Osteoblast (primary cell): ENCODE measurements at regions not wholly inside any gene's neighbourhood (a gene's known extent, or its start where the extent isn't known, plus 50 kb on each side); places are given as distances from the start of the nearest gene placed in this dataset.

ENCODE experiments used
- DNase-seq: peaks from one replicate; pipeline ENCODE4 v3.0.0; 2011; ENCODE audit warnings: low spot score, mixed read lengths; ENCODE audit not compliant: insufficient read length; ENCODE audit errors: missing footprints
- H2AFZ ChIP-seq: 2 replicates; pipeline ENCODE4 v1.6.0; 2011; ENCODE audit warnings: mild to moderate bottlenecking, low read length
- H3K27ac ChIP-seq: 2 replicates; pipeline ENCODE4 v1.5.1; 2011; ENCODE audit warnings: mild to moderate bottlenecking, low read depth, low read length, moderate library complexity
- H3K27me3 ChIP-seq: 2 replicates; pipeline ENCODE4 v1.6.0; 2012; ENCODE audit warnings: mild to moderate bottlenecking, control low read depth, inconsistent platforms, low read length, moderate library complexity; ENCODE audit not compliant: insufficient read depth
- H3K36me3 ChIP-seq: 2 replicates; pipeline ENCODE4 v1.5.1; 2011; ENCODE audit warnings: mild to moderate bottlenecking, low read length, control low read depth, moderate library complexity; ENCODE audit not compliant: insufficient read depth
- H3K4me1 ChIP-seq: 2 replicates; pipeline ENCODE4 v1.5.1; 2011; ENCODE audit warnings: mild to moderate bottlenecking, low read length, control low read depth, moderate library complexity; ENCODE audit not compliant: insufficient read depth
- H3K4me2 ChIP-seq: 2 replicates; pipeline ENCODE4 v1.6.0; 2011; ENCODE audit warnings: mild to moderate bottlenecking, low read length; ENCODE audit not compliant: insufficient read depth
- H3K4me3 ChIP-seq: fragments of 200-600 bp; sonication (generic); 3 replicates; pipeline ENCODE4 v1.5.1; 2012; ENCODE audit warnings: mild to moderate bottlenecking, low read length, inconsistent platforms; ENCODE audit not compliant: insufficient read depth
- H3K79me2 ChIP-seq: 2 replicates; pipeline ENCODE4 v1.6.0; 2012; ENCODE audit warnings: mild to moderate bottlenecking, low read length, control low read depth, inconsistent platforms; ENCODE audit not compliant: insufficient read depth
- H3K9me3 ChIP-seq: 2 replicates; pipeline ENCODE4 v1.5.1; 2011; ENCODE audit warnings: low read depth, low read length, control low read depth
- H4K20me1 ChIP-seq: 2 replicates; pipeline ENCODE4 v1.6.0; 2012; ENCODE audit warnings: mild to moderate bottlenecking, low read length, control low read depth; ENCODE audit not compliant: insufficient read depth
- TF ChIP-seq, protein P1 (sequence below): IDR thresholded peaks from 2 replicates; pipeline ENCODE4 v1.5.1; 2011; ENCODE audit warnings: mild to moderate bottlenecking, low read depth, low read length, moderate library complexity; ENCODE audit errors: extremely low read depth

DNA sequence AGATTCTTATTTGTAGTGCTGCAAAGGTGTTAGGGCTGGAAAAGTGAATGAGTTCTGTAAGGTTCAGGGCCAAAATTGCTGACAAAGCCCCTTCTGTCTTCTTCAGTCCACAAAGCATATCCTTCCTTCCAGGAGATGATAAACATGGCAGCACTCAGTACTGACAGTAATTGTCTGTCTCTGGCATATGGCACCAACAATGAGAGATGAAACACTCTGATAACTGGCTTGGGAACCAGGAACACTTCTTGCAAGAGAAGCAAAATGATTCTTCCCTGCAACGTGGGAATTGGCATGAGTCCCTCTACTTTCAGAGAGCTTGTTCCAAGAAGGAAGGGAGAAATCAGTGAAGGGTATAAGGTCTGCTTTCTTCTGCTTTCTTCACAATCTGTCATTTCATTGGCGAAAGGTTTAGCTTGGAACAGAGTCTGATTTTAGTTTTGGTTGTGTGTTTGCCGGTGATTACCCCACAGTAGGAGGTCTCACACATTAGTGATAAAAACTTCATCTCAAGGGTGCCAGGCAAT, 963.3 kb downstream of the NLGN4X start:
- no peak for DNase-seq

GRCh38 chrX:5250106-5250505, 978.6 kb downstream of the NLGN4X start:
- Histone ChIP-seq H3K9me3 (no peaks in the 10 kb centered on the region), H3K4me1 (no peaks in the 10 kb centered on the region), H3K27me3 (no peaks in the 10 kb centered on the region), H3K36me3 (no peaks in the 10 kb centered on the region), H4K20me1 (no peaks in the 10 kb centered on the region), H3K4me3 (no peak overlapping the region), H3K4me2 (no peak overlapping the region), H3K79me2 (no peaks in the 10 kb centered on the region), H2AFZ (no peak overlapping the region), H3K27ac (no peak overlapping the region)
- DNase-seq = no peak
- TF ChIP-seq, protein P1, sequence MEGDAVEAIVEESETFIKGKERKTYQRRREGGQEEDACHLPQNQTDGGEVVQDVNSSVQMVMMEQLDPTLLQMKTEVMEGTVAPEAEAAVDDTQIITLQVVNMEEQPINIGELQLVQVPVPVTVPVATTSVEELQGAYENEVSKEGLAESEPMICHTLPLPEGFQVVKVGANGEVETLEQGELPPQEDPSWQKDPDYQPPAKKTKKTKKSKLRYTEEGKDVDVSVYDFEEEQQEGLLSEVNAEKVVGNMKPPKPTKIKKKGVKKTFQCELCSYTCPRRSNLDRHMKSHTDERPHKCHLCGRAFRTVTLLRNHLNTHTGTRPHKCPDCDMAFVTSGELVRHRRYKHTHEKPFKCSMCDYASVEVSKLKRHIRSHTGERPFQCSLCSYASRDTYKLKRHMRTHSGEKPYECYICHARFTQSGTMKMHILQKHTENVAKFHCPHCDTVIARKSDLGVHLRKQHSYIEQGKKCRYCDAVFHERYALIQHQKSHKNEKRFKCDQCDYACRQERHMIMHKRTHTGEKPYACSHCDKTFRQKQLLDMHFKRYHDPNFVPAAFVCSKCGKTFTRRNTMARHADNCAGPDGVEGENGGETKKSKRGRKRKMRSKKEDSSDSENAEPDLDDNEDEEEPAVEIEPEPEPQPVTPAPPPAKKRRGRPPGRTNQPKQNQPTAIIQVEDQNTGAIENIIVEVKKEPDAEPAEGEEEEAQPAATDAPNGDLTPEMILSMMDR = no peak

More for the DNA sequence above, 963.3 kb downstream of the NLGN4X start:
- Histone ChIP-seq H3K36me3 (no peaks in the 10 kb centered on the region), H3K9me3 (peaks cover 2% of the 10 kb centered on the region), H3K4me2 (no peak overlapping the region), H3K27ac (no peak overlapping the region), H2AFZ (no peak overlapping the region), H3K4me3 (no peak overlapping the region), H3K4me1 (no peaks in the 10 kb centered on the region), H4K20me1 (no peaks in the 10 kb centered on the region), H3K27me3 (no peaks in the 10 kb centered on the region), H3K79me2 (no peaks in the 10 kb centered on the region)
- TF ChIP-seq, protein P1 = no peak

DNA sequence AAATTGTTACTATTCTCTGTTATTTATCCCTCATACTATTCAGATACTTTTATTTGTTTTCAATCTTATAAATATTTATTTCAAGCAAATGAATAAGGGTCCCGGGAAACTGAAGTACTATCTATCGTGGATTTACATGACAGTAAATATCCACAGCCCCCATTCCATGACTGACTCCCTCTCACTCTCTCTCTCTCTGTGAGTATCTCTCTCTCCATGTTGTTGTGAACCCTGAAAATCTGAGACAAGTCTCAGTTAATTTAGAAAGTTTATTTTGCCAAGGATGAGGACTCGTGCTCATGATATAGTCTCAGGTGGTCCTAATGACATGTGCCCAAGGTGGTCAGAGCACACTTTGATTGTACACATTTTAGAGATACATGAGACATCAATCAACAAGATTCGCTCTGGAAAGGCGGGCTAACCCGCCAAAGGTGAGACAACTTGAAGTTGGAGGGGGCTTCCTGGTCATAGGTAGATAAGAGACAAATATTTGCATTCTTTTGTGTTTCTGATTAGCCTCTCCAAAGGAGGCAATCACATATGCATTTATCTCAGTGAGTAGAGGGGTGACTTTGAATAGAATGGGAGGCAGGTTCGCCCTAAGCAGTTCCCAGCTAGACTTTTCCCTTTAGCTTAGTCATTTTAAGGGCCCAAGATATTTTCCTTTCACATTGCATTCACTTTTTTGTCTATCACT, 986.4 kb downstream of the NLGN4X start:
- TF ChIP-seq, protein P1 = no peak
- Histone ChIP-seq H3K27ac (no peak overlapping the region), H2AFZ (no peak overlapping the region), H4K20me1 (no peaks in the 10 kb centered on the region), H3K27me3 (no peaks in the 10 kb centered on the region), H3K4me1 (no peaks in the 10 kb centered on the region), H3K36me3 (no peaks in the 10 kb centered on the region), H3K9me3 (no peaks in the 10 kb centered on the region), H3K4me2 (no peak overlapping the region), H3K79me2 (no peaks in the 10 kb centered on the region), H3K4me3 (no peak overlapping the region)
- DNase-seq = no peak

DNA sequence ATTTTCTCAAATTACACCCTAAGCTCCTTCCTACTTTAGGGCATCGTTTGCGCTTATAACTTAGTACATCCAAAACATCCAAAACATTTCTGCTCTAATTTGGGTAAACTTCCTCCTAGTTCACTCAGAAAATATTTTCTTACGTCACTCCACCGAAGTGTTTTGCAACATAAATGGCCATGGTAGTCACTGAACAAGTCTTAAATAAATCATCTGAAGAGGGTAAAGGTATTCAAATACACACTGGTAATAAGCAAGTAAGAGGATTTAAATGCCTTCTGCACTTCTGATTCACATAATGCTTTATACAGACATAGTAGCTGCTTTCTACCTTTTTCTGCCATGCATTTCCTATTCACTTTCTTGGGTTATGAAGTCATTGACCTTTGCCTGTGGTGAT, 991.9 kb downstream of the NLGN4X start:
- TF ChIP-seq, protein P1 = no peak
- Histone ChIP-seq H3K79me2 (no peaks in the 10 kb centered on the region), H4K20me1 (no peaks in the 10 kb centered on the region), H3K27ac (no peak overlapping the region), H3K4me2 (no peak overlapping the region), H2AFZ (no peak overlapping the region), H3K27me3 (no peaks in the 10 kb centered on the region), H3K36me3 (no peaks in the 10 kb centered on the region), H3K4me3 (no peak overlapping the region), H3K9me3 (no peaks in the 10 kb centered on the region), H3K4me1 (no peaks in the 10 kb centered on the region)
- no peak for DNase-seq
